ENCODE measurements at regions not wholly inside any gene's neighbourhood (a gene's known extent, or its start where the extent isn't known, plus 50 kb on each side); places are given as distances from the start of the nearest gene placed in this dataset.

DNA sequence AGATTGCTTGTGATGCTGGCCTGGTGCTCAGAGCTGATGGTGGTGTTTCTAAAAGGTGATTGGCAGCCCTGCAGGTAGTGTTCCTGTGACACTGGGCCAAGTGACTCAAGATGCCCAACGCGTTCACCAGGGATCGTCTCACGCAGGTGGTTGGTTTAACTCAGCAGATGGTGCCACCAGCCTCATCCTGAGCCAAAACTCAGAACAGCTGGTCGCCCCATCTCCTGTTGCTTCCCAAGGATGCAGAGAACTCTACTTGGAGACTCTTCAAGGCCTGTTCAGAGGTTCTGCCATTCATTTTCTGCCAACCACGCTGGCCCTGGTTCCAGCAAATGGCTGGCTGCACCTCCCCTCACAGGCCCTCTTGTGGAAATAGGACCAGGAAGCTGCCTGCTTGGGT is 394.4 kb downstream of the CDH26 start:
- TF ChIP-seq GABPA (IDR thresholded peaks at IDR 0.05; ENCODE audit: low read depth) (no peak), POLR2AphosphoS5 (IDR thresholded peaks at IDR 0.05; ENCODE audit: low read depth) (no peak)
- TF ChIP-seq, protein P1, sequence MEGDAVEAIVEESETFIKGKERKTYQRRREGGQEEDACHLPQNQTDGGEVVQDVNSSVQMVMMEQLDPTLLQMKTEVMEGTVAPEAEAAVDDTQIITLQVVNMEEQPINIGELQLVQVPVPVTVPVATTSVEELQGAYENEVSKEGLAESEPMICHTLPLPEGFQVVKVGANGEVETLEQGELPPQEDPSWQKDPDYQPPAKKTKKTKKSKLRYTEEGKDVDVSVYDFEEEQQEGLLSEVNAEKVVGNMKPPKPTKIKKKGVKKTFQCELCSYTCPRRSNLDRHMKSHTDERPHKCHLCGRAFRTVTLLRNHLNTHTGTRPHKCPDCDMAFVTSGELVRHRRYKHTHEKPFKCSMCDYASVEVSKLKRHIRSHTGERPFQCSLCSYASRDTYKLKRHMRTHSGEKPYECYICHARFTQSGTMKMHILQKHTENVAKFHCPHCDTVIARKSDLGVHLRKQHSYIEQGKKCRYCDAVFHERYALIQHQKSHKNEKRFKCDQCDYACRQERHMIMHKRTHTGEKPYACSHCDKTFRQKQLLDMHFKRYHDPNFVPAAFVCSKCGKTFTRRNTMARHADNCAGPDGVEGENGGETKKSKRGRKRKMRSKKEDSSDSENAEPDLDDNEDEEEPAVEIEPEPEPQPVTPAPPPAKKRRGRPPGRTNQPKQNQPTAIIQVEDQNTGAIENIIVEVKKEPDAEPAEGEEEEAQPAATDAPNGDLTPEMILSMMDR (IDR thresholded peaks at IDR 0.05; ENCODE audit: insufficient read depth, low read length): no peak
- TF ChIP-seq, protein P2, sequence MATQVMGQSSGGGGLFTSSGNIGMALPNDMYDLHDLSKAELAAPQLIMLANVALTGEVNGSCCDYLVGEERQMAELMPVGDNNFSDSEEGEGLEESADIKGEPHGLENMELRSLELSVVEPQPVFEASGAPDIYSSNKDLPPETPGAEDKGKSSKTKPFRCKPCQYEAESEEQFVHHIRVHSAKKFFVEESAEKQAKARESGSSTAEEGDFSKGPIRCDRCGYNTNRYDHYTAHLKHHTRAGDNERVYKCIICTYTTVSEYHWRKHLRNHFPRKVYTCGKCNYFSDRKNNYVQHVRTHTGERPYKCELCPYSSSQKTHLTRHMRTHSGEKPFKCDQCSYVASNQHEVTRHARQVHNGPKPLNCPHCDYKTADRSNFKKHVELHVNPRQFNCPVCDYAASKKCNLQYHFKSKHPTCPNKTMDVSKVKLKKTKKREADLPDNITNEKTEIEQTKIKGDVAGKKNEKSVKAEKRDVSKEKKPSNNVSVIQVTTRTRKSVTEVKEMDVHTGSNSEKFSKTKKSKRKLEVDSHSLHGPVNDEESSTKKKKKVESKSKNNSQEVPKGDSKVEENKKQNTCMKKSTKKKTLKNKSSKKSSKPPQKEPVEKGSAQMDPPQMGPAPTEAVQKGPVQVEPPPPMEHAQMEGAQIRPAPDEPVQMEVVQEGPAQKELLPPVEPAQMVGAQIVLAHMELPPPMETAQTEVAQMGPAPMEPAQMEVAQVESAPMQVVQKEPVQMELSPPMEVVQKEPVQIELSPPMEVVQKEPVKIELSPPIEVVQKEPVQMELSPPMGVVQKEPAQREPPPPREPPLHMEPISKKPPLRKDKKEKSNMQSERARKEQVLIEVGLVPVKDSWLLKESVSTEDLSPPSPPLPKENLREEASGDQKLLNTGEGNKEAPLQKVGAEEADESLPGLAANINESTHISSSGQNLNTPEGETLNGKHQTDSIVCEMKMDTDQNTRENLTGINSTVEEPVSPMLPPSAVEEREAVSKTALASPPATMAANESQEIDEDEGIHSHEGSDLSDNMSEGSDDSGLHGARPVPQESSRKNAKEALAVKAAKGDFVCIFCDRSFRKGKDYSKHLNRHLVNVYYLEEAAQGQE (IDR thresholded peaks at IDR 0.05; ENCODE audit: insufficient replicate concordance, low read depth): no peak

Measured in HL-60 (cell line).